OCI-LY7 (cell line): ENCODE measurements at regions not wholly inside any gene's neighbourhood (a gene's known extent, or its start where the extent isn't known, plus 50 kb on each side); places are given as distances from the start of the nearest gene placed in this dataset.

ENCODE experiments used
- BruUV-seq: library from RNA; stranded (reverse); fragments of 400-500 nt; replicated peaks from 2 replicates; lab custom pipeline; 2021; lab: Mats Ljungman, UMichigan
- CTCF ChIA-PET: fragments of 300-600 bp; sonication (Branson Sonifier 250); formaldehyde crosslinking; loops from one replicate; lab custom pipeline; 2022; ENCODE audit warnings: antibody characterized with exemption; ENCODE audit not compliant: unreplicated experiment; lab: Charles Lee
- POLR2A ChIA-PET: fragments of 300-600 bp; sonication (Branson Sonifier 250); formaldehyde crosslinking; loops from one replicate; lab custom pipeline; 2022; ENCODE audit warnings: antibody characterized with exemption; lab: Charles Lee
- DNase-seq: peaks from one replicate; pipeline ENCODE4 v3.0.0-alpha.2; 2015; ENCODE audit warnings: low spot score
- H2AFZ ChIP-seq: fragments of 200-600 bp; sonication (generic), shearing (Covaris generic); 2 replicates; pipeline ENCODE4 v1.6.1; 2014; ENCODE audit warnings: mild to moderate bottlenecking, antibody characterized with exemption, low read length, moderate library complexity
- H3K27ac ChIP-seq: fragments of 200-600 bp; sonication (generic); 2 replicates; pipeline ENCODE4 v1.5.1; 2014; ENCODE audit warnings: mixed run types, low read depth, mild to moderate bottlenecking, moderate library complexity, low read length, inconsistent platforms; ENCODE audit not compliant: poor library complexity, severe bottlenecking
- H3K36me3 ChIP-seq: fragments of 200-600 bp; sonication (generic); 2 replicates; pipeline ENCODE4 v1.6.1; 2014; ENCODE audit warnings: mild to moderate bottlenecking, antibody characterized with exemption, low read length, moderate library complexity, mixed read lengths; ENCODE audit not compliant: insufficient read depth
- H3K4me1 ChIP-seq: fragments of 200-600 bp; sonication (generic); 2 replicates; pipeline ENCODE4 v1.5.1; 2014; ENCODE audit warnings: mild to moderate bottlenecking, low read length; ENCODE audit not compliant: insufficient read depth, poor library complexity, severe bottlenecking
- H3K4me2 ChIP-seq: fragments of 200-600 bp; sonication (generic); 2 replicates; pipeline ENCODE4 v1.6.1; 2014; ENCODE audit warnings: mild to moderate bottlenecking, low read length
- H3K4me3 ChIP-seq: fragments of 200-600 bp; sonication (generic); 2 replicates; pipeline ENCODE4 v1.5.1; 2014; ENCODE audit warnings: mild to moderate bottlenecking, low read depth, low read length; ENCODE audit not compliant: poor library complexity, severe bottlenecking
- H3K79me2 ChIP-seq: fragments of 200-600 bp; sonication (generic); 2 replicates; pipeline ENCODE4 v1.6.1; 2016; ENCODE audit warnings: low read depth, mild to moderate bottlenecking, low read length, moderate library complexity, mixed read lengths; ENCODE audit not compliant: insufficient read depth
- H3K9me2 ChIP-seq: fragments of 200-600 bp; sonication (generic); 2 replicates; pipeline ENCODE4 v1.6.1; 2016; ENCODE audit warnings: mild to moderate bottlenecking, low read length, mixed read lengths; ENCODE audit not compliant: insufficient read depth
- H3K9me3 ChIP-seq: fragments of 200-600 bp; sonication (generic); 2 replicates; pipeline ENCODE4 v1.6.1; 2014; ENCODE audit warnings: mild to moderate bottlenecking, mixed run types, low read length, mixed read lengths
- H4K20me1 ChIP-seq: fragments of 200-600 bp; sonication (generic); 2 replicates; pipeline ENCODE4 v1.6.1; 2014; ENCODE audit warnings: mild to moderate bottlenecking, antibody characterized with exemption, low read length, moderate library complexity, mixed read lengths; ENCODE audit not compliant: insufficient read depth
- EZH2phosphoT487 ChIP-seq: fragments of 200-600 bp; sonication (generic); IDR thresholded peaks from 2 replicates; pipeline ENCODE4 v1.6.1; 2018; ENCODE audit warnings: low read depth, borderline replicate concordance, mild to moderate bottlenecking, mixed run types, antibody characterized with exemption, low read length, moderate library complexity, mixed read lengths
- intact Hi-C: fragments of 100-400 bp; cut with micrococcal nuclease; formaldehyde crosslinking; loops from one replicate; pipeline ENCODE4 v1.10.0; 2022; ENCODE audit not compliant: unreplicated experiment
- TF ChIP-seq, protein P1 (sequence below): fragments of 200-600 bp; sonication (generic); conservative IDR thresholded peaks from 2 replicates; pipeline ENCODE4 v1.5.1; 2014; ENCODE audit warnings: mild to moderate bottlenecking, antibody characterized with exemption, low read length, moderate library complexity, mixed read lengths

DNA sequence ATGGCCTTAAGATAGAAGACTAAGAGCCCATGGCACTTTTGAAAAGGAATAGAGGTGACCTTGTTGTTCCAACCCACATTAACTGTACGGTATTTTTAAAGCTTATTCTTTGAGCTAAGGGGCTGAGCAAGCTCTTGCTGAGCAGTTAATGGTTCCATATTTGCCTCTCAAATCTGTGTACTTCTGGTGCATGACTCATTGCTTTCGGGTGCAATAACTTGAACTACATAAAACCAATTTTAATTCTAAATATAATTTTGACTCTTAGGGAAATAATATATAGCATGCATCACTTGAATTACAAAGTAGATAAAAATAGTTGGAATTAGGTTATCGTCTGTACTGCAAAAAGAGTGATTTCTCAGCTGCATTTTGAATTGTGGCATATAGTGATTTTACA, 348.1 kb upstream of the CITED2 start:
- Histone ChIP-seq H3K36me3 (no peaks in the 10 kb centered on the region), H2AFZ (no peak overlapping the region), H3K27ac (no peak overlapping the region), H4K20me1 (no peaks in the 10 kb centered on the region), H3K79me2 (no peaks in the 10 kb centered on the region), H3K4me2 (no peak overlapping the region), H3K9me2 (no peaks in the 10 kb centered on the region), H3K9me3 (no peaks in the 10 kb centered on the region), H3K4me1 (no peaks in the 10 kb centered on the region), H3K4me3 (no peak overlapping the region)
- TF ChIP-seq EZH2phosphoT487, result no peak
- intact Hi-C loops, result no loop called here
- ChIA-PET CTCF (no interaction called here), POLR2A (interaction anchor here (0.8 to 1.4 kb wide), 2 partner anchors 14 to 16 kb away, joined by 4 to 5 read pairs; no protein-coding TSS in a partner anchor)
- DNase-seq, result no peak
- BruUV-seq, result no TSS peak

DNA sequence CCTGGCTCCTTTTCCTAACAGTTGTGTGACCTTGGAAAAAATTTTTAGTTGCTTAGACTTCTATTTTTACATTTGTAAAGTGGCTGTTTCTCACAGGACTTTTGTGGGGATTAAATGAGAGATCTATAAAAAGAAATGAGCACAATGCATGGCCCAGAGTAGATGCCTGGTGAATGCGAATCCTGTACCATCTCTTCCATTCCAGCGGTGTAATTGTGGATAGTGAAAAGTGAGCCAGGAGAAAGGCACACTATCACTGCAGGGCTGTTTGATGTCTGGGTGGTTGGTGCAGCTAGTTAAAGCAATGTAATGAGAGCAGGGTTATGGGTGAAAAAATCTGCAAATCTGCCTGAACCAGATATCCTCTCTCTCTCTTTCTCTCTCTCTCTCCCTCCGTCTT, 347.5 kb upstream of the CITED2 start:
- no TSS peak for BruUV-seq
- POLR2A ChIA-PET, result no interaction called here
- intact Hi-C loops, result no loop called here
- H3K9me3 ChIP-seq, result no peaks in the 10 kb centered on the region
- no peak for TF ChIP-seq EZH2phosphoT487
- TF ChIP-seq, protein P1, sequence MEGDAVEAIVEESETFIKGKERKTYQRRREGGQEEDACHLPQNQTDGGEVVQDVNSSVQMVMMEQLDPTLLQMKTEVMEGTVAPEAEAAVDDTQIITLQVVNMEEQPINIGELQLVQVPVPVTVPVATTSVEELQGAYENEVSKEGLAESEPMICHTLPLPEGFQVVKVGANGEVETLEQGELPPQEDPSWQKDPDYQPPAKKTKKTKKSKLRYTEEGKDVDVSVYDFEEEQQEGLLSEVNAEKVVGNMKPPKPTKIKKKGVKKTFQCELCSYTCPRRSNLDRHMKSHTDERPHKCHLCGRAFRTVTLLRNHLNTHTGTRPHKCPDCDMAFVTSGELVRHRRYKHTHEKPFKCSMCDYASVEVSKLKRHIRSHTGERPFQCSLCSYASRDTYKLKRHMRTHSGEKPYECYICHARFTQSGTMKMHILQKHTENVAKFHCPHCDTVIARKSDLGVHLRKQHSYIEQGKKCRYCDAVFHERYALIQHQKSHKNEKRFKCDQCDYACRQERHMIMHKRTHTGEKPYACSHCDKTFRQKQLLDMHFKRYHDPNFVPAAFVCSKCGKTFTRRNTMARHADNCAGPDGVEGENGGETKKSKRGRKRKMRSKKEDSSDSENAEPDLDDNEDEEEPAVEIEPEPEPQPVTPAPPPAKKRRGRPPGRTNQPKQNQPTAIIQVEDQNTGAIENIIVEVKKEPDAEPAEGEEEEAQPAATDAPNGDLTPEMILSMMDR, result no peak
- H3K79me2 ChIP-seq, result no peaks in the 10 kb centered on the region
- H3K4me3 ChIP-seq, result no peak overlapping the region
- no peak overlapping the region for H2AFZ ChIP-seq
- no peaks in the 10 kb centered on the region for H3K36me3 ChIP-seq
- H4K20me1 ChIP-seq, result no peaks in the 10 kb centered on the region
- H3K4me2 ChIP-seq, result no peak overlapping the region
- CTCF ChIA-PET, result no interaction called here
- no peaks in the 10 kb centered on the region for H3K4me1 ChIP-seq
- no peak for DNase-seq
- no peaks in the 10 kb centered on the region for H3K9me2 ChIP-seq
- H3K27ac ChIP-seq, result no peak overlapping the region

DNA sequence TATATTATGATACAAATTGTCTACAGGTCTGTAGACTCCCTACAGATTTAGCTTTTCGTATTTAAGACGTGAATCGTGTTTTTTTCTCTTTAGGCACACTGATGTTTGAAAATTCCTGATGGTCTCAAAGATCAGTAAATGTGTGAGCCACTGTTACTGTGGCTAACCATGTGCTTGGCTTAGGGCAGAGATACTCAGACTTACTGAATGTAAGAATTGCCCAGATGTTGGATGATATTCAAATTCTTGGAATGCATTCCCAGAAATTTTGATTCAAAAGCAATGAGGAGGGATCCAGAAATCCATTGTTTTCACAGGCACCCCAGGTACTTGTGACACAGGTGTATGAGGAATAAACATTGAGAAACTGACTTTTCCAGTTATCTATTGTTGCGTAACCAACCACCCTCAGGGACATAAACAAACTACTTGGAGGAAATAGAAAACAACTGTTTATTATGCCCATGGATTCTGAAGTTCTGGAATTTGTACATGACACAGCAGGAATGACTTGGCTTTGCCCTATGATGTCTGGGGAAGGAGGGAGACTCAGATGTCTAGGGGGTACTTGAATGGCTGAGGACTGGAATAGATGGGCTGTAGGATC, 339.6 kb upstream of the CITED2 start:
- ChIA-PET CTCF (no interaction called here), POLR2A (no interaction called here)
- TF ChIP-seq, protein P1, result no peak
- TF ChIP-seq EZH2phosphoT487, result no peak
- no peak overlapping the region for H3K4me3 ChIP-seq
- H4K20me1 ChIP-seq, result no peaks in the 10 kb centered on the region
- H3K27ac ChIP-seq, result no peak overlapping the region
- intact Hi-C loops, result no loop called here
- no TSS peak for BruUV-seq
- H3K36me3 ChIP-seq, result no peaks in the 10 kb centered on the region
- no peak overlapping the region for H3K4me2 ChIP-seq
- no peak overlapping the region for H2AFZ ChIP-seq
- H3K9me3 ChIP-seq, result no peaks in the 10 kb centered on the region
- H3K9me2 ChIP-seq, result no peaks in the 10 kb centered on the region
- no peak for DNase-seq
- H3K4me1 ChIP-seq, result no peaks in the 10 kb centered on the region
- H3K79me2 ChIP-seq, result no peaks in the 10 kb centered on the region
